ENCODE measurements at regions not wholly inside any gene's neighbourhood (a gene's known extent, or its start where the extent isn't known, plus 50 kb on each side); places are given as distances from the start of the nearest gene placed in this dataset.

DNA sequence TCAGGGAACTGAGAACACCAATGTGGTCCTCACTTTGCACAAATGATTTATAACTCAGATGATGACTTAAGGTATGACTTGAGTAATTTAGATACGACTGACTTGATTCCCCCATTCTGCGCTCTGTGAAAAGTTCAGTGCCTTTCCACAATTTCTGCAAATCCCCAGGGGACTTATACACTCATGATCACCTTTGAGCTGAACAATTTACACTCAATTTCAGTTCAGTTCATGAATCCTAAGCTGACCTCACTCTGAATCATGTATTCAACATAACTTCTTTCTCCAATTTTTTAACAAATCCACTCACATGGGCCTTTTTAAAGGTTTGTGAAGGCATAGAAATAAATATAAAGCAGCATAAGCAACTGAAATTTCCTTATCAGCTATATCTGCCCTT, 274.2 kb downstream of the FAM76B start:
- TF ChIP-seq, protein P1, sequence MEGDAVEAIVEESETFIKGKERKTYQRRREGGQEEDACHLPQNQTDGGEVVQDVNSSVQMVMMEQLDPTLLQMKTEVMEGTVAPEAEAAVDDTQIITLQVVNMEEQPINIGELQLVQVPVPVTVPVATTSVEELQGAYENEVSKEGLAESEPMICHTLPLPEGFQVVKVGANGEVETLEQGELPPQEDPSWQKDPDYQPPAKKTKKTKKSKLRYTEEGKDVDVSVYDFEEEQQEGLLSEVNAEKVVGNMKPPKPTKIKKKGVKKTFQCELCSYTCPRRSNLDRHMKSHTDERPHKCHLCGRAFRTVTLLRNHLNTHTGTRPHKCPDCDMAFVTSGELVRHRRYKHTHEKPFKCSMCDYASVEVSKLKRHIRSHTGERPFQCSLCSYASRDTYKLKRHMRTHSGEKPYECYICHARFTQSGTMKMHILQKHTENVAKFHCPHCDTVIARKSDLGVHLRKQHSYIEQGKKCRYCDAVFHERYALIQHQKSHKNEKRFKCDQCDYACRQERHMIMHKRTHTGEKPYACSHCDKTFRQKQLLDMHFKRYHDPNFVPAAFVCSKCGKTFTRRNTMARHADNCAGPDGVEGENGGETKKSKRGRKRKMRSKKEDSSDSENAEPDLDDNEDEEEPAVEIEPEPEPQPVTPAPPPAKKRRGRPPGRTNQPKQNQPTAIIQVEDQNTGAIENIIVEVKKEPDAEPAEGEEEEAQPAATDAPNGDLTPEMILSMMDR (IDR thresholded peaks at IDR 0.05; ENCODE audit: borderline replicate concordance, extremely low read depth, low read length, poor library complexity, severe bottlenecking), result no peak
- no peak for TF ChIP-seq EZH2 (IDR thresholded peaks at IDR 0.05; ENCODE audit: borderline replicate concordance, low read depth, low read length, severe bottlenecking)

Measured in DND-41 (cell line).